Activated CD8-positive, alpha-beta memory T cell treated with anti-CD3 and anti-CD28 coated beads for 24 hours (primary cell): ENCODE measurements at regions not wholly inside any gene's neighbourhood (a gene's known extent, or its start where the extent isn't known, plus 50 kb on each side); places are given as distances from the start of the nearest gene placed in this dataset.
"Not testable (repeated sequence)": the region's sequence is repeated elsewhere in the genome, so short reads cannot be mapped to it uniquely, and the experiment has no call there.

Source experiments
- DNase-seq: peaks from one replicate; pipeline ENCODE4 v3.0.0-alpha.2; 2020

DNA sequence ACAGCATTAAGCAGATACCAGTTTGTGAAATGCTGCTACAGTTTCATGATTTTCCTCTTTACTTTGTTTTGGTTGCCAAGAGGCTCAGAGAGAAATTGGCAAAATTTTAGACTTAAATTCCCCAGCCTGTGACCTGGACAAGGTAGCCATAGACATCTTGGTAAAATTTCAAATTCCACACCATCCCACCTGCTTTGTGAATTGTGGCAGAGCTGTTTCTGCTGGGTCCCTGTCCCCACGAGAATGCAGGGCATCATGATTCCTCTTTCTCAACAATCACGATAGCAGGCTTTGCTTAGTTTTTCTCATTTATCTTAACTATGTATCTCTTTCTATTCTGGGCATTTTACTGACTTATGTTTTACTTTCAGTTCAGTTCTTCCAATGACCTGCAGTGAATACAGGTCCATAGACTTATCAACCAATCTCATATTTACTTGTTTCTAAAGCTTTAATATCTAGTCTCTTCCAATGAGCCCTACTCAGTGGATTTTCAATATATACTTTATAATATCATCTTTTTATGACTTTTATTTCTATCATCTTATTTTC is 351.6 kb downstream of the SOCS6 start:
- DNase-seq: no peak

DNA sequence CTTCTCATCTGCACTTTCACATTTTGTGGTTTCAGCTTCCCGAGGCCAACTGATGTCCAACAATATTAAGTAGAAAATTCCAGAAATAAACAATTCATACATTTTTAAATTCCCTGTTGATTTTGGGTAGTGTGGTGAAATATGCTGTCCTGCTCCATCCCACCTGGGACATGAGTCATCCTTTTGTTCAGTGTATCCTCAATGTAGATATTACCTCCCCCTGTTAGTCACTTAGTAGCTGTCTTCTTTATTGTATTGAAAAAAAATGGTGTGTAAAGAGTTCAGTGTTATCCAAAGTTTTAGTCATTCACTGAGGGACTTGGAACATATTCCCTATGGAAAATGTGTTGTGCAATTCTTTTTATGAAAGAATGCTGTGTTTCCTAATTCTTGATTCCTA is 348.1 kb downstream of the SOCS6 start:
- DNase-seq: no peak

DNA sequence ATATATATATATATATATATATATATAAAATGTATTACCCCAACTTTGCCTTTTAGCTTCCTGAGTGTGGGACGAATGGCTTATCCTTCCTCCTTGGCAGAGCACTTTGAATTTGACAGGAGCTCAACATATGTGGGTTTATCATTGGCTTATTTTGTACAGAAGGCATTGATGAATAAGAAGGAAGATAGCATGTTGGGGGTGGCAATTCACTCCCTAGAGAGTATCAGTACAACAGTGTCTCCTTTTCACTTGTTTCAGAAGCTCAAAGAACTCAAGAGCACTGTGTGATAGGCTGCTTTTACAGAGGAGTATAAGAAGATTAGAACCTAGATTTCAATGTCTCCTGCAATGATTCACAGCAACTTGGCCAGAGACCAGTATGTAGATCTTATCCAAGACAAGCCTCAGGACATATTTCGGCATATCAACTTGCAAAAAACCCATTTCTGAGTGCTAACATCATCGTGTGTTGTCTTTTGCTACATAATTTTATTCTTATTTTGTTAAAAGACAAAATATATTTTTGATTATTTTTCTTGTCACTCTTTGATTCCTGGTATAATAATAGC is 345.8 kb downstream of the SOCS6 start:
- DNase-seq: no peak

DNA sequence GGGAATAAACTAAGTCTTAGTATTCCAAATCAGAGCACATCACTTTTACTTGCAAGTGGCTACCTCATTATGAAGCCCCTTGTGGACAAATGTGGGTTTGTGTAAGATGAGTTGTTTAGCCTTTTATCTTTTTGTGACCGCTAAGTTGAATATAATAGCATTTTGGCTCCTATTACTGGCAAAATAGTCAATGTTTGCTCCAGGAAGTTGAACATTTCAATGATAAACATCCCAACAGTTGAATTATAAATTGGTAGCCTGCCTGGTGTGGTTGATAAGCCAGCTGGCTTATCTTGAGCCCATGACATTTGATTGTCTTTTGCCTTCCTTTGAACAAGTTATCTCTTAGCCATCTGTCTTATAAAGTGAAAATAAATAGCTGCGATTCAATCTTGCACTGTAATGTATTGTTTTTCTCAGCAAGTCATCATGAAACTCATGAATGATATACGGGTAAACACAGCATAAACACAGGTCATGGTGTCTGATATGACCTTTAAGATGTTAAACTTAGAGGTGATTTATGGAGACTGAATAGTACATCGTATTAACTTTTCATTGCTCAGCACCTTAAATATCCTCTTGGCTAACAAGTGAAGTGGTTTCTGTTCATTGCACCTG is 338.4 kb downstream of the SOCS6 start:
- DNase-seq: no peak

DNA sequence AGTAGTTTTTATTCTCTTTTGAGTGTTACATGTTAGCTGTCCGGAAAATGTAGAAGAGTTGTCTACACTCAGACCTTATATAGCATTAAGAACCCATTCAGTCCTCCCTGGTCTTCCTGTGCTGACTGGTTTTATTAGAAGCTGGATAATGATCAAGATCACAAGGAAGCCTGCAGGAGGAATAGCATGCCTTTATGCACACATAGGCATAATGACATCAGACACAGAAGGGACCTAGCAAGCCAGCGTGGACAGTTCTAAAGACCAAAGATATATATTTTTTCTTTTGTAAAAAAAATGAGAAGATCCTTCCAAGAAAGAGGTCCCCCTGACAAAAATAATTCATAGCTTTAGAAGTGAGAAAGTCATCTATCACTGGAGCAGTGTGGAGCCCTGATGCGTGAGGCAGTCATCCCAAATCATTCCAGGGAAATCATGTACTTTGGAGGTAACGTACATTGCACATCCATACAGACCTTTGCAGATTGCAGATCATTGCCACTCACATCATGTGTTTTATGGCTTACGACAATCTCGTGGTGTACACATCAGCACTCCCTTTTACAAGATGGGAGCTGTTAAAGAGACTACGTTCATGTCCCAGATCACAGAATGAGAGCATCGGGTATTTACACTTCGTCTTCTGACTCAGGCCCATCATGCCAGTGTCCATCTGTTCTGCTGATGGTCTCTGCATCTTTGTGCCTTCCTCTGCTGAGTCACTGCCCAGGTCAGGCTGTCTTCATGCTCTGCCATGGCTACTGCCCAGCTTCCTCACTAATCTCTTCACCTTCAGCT is 334.0 kb downstream of the SOCS6 start:
- DNase-seq: no peak

DNA sequence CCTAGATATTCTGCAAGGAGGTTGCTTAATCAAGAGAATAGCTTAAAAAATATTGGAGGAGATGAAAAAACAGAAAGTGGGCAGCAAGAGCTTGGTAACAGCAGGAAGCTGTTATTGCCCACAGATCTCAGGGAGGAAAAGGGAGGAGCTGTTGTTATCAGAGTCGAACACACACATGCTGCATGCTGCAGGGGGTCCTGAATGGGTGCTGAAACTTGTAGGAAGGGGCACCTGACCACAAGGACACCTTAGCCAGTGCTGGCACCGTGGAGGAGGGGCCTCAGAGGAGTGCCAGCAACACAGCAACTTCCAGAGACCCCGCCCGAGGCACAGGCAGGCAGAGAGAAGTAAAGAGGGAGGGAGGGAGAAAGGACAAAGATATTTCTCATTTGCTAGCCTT is 332.9 kb downstream of the SOCS6 start:
- no peak for DNase-seq

DNA sequence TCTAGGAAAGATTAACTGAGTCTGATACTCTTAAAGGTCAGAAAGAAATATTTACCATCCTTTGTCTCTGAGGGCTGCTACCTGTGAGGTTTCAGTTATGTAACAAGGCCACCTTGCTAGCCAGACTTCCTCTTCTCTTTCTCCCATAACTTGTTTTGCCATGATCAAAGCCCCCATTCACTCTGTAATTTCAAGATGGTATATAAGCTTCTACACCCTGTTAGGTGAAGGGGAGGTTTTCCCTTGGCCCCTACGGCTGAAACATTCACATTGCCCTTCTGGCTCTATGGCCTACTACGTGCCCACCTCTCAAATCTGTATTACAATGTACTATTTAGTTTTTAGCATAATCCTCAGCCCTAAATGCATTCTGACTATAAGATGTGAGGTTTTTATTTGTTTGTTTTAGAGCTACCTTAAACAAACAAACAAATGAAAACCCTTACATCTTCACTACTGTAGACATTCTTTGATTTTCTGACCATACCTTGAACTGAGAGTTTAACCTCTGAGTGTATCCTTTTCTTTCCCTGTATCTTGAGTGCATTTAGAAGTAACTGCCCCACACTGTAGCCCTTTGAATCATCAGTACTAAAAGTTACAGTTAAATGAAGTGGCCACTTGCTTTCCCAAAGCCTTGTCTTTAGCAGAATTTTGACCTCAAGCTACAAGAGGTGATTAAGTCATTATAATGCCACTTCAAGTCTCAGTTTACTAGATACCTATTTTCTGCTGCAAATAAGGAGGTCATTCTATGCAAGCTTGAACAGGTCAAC is 332.2 kb downstream of the SOCS6 start:
- no peak for DNase-seq

DNA sequence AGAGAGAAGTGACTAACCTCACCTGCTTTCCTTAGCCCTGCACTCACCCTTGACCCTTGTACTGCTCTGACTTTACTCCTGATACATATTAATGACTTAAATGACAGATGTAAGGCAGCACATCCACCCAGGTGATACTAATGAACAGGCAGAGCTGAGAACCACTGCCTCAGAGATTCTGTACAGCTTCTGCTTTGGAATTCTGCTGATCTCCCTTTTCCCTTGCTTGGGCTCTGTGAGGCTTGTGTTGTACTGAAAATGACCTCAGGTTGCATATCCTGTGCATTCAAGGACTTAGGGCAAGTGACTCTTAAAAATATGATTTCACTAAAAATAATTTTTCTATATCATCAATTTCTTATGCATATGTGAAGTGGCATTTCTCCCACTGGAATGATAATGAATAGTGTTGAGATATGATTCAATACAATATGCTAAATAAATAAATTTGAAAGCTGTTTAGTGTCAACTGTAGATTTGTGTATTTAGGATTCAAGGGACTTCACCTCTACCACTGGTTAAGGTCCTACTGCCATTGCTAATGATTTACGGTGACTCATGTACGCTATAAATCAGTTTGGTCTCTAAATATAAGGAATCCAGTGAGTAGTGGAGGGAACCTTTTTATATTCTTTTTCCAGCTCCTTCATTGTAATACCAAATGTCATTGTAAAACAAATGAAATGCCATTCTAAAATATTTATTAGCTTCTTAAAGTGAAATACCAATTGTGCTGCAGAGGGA is 328.3 kb downstream of the SOCS6 start:
- no peak for DNase-seq

DNA sequence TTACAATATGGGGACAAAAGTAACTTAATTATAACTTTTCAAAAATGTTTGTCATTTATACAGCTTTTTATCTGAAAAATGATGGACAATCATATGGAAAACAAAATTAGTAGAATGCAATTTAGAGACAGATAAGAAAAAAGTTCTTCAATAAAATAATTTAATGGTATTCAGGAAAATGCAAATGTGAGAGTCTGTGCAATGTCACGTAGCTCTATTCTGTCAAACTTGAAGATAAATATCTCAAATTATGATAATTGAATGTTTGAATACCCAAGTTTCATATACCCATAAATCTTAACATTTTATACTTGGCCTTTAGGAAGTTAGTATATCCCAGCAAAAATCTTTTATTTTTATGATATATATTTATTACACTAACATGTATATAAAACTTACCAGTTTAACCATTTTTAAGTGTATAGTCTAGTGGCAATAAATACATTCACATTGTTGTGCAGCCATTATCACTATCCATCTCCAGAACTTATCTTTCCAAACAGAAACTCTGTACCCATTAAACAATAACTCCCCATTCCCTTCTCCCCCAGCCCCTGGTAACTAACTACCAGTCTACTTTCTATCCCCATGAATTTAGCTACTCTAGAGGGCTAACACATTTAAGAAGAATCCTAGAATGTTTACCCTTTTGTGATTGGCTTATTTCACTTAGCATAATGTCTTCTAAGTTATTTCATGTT is 311.5 kb downstream of the SOCS6 start:
- no peak for DNase-seq

DNA sequence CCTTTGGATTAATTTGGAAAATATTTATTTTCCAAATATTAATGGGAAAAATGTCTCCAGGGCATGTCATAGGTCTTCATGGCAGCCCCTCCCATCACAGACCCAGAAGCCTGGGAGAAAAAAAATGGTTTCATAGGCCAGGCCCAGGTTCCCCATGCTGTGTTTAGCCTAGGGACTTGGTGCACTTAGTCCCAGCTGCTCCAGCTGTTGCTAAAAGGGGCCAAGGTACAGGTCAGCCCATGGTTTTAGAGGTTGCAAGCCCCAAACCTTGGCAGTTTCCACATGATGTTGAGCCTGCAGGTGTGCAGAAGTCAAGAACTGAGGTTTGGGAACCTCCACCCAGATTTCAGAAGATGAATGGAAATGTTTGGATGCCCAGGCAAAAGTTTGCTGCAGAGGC is 309.6 kb downstream of the SOCS6 start:
- DNase-seq: no peak

DNA sequence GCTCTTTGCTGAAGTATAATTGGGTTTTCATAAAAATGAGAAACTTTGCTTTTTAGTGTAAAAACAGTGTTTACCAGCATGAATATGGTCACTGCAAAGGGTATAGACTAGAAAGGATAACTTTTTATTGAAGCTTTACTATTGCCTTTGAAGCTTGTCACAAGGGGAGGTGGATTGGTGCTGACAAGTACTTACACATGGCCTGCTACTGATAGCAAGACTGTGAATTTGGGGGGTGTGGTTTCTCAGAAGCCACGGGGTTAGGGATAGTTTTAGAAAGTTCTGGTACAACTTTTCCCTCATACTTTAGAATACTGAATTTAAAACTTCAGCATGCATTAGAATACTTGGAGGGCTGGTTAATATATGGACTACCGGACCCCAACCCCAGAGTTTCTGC is 294.1 kb downstream of the SOCS6 start:
- no peak for DNase-seq

DNA sequence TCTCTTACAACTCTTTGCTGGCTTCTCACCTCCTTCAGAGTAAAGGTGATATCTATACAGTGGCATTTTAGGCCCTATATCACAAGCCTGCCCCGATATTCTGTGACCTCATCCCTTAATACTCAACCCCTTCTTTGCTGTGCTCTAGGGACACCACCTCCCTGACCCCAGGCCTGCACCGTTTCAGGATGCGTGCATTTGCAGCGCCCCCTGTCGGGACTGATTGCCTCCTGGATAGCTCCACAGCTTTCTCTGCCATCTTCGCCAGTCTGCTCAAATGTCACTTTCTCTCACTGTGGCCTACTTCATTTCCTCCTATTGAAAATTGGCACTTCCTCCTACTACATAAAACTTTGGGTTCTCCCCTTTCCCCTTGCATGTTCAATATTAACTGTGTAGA is 289.6 kb downstream of the SOCS6 start:
- no peak for DNase-seq

DNA sequence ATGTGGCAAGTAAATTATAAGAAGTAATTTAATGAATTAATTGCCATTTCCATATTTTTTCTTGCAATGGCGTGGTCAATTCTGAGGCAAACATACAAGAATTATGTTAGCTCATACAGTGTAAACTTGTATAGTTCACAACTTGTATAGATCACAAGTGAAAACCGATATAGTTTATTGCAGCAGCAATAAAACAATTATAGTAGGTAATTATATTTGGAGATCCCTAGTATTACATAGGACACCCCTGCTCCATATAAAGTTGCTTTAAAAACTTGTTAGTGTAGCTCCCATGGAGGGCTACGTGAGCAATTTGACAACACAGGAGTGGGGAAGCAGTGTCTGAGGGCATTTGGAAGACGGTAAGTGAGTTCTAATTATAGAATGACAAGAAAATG is 288.2 kb downstream of the SOCS6 start:
- no peak for DNase-seq

DNA sequence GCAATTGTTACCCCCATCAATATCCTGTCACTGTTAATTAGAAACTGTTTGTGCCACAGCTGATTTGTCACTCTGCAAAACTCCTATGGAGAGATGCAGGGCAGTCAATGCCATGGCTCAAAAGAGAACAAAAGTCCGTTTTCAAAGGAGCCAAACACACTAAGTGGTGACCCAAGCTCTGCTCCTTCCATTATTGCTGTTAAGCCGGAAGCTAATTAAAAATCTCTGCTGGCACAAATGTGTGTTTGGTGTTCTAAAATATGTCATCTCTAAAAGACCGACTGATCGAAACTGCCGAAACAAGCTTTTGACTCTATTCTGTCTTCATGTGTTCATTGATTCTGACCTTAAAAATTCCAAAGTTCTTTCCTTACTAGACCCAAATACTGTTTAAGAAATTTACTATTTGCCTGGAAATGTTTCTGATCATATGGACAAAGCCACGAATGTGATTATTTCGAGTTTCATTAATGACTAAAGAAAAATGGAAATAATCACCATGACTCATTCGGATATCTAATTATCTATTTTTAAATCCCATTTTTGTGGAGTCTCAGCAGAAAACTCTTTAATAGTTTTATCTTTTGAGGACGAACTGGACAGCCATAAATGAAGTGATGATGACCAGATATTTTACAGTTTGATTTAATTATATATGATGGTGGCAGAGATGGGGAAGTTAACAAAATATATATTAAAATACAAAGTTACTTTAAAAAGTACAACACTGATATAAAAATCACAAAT is 287.6 kb downstream of the SOCS6 start:
- DNase-seq: no peak

DNA sequence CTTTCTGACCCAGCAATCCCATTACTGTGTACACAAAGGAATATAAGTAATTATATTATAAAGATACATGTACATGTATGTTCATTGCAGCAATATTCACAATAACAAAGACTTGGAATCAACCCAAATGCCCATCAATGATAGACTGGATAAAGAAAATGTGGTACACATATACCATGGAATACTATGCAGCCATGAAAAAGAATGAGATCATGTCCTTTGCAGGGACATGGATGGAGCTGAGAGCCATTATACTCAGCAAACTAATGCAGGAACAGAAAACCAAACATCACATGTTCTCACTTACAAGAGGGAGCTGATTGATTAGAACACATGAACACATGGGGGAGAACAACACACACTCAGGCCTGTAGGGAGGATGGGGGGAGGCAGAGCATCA is 286.1 kb downstream of the SOCS6 start:
- DNase-seq: not testable (repeated sequence)

DNA sequence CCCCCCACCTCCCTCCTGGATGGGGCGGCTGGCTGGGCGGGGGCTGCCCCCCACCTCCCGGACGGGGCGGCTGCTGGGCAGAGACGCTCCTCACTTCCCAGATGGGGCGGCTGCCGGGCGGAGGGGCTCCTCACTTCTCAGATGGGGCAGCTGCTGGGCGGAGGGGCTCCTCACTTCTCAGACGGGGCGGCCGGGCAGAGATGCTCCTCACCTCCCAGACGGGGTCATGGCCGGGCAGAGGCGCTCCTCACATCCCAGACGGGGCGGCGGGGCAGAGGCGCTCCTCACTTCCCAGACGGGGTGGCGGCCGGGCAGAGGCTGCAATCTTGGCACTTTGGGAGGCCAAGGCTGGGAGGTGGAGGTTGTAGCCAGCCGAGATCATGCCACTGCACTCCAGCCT is 280.8 kb downstream of the SOCS6 start:
- DNase-seq: not testable (repeated sequence)

DNA sequence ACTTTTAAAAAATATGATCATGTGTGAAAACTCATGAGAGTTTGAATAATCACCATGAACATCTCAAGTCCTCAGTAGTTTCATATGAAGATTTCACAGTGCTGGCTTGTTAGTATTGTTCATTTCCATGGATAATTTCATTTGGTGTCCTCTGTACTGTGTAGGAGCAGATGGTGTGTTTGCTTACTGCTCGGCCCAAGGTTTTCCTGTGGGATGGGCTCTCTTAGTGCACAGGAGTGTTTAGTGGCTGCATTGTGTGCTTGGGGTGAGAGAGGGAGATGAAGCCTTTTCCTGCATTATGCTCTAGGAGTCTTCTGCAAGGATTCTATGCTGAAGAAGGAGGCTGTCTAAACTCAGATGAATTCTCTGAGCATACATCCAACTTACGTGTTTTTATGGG is 270.6 kb downstream of the SOCS6 start:
- no peak for DNase-seq

DNA sequence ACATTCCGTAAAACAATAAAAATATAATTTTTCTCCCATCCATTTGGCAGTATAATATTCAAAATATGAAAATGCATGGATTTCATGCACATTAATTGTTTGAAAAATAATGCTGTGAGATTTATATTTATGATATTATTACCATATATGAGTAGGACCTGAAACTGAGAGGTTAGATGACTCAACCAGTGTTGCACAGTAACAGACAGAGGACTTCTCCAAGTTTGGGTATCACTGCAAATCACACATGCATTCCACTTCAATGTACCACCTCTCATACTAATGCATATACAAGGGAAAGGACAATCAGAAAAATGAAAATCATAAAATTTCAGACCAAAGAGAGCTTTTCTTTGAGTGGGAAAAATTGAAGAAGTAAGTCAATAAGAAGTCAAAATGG is 269.5 kb downstream of the SOCS6 start:
- DNase-seq: no peak

DNA sequence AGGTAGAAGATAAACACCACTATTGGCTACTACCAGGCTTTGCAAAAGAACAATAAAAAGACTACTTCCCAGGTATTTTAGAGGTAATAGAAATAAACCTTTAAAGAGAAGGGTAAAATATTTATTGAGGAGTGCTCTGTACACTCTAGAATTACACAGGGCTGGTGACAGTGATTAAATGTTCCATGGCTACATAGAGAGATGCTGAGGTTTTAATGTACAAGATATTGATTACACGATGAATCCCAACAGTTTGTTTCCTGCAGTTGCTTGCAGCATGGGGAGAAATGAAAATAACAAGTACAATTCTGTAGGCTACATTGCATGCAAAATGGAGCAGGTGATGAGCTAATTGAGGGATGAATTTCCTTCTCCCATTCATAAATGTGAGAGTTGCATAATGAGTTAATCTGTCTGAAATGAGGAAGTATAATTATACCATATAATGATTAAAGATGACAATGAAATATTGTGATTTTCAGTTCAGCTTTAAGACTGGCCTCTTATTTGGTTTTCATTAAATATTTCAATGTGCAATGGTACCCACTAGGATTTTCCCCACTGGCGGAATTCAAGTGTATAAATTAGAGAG is 266.1 kb downstream of the SOCS6 start:
- no peak for DNase-seq

DNA sequence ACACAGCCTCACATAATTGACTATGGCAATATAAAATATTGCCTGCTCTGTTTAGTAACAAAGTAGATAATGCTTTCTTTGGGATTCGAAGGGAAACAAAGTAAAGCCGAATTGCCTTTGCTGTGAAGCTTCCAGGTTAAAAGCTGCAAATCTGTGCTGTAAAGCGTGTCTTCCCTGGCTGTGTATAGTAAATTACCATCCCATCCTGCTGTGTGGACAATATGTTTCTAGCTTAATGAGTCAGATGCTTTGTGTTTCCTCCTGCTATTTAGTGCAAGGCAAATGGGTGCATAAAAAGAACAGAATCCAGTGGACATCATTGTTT is 265.1 kb downstream of the SOCS6 start:
- no peak for DNase-seq
